HL-60 (cell line): ENCODE measurements at regions not wholly inside any gene's neighbourhood (a gene's known extent, or its start where the extent isn't known, plus 50 kb on each side); places are given as distances from the start of the nearest gene placed in this dataset.

ENCODE experiments used
- DNase-seq, 2 experiments: peaks; one replicate each; pipeline ENCODE4 v3.0.0-alpha.2; 2010 to 2020; ENCODE audit warnings: low read depth in 1 of 2, low spot score in 1 of 2
- H3K27ac ChIP-seq: fragments of 250-450 bp; sonication (Bioruptor Pico); replicated peaks from 2 replicates; pipeline ENCODE4 v1.5.1; 2020; ENCODE audit warnings: mild to moderate bottlenecking, moderate library complexity
- H3K27me3 ChIP-seq: fragments of 250-450 bp; sonication (Bioruptor Pico); 2 replicates; pipeline ENCODE4 v1.5.1; 2021; ENCODE audit warnings: mild to moderate bottlenecking, moderate library complexity; ENCODE audit not compliant: insufficient read depth, poor library complexity, severe bottlenecking
- H3K4me3 ChIP-seq: replicated peaks from 2 replicates; pipeline ENCODE4 v1.5.1; 2011; ENCODE audit warnings: mild to moderate bottlenecking, control low read depth, low read length; ENCODE audit not compliant: insufficient read depth
- GABPA ChIP-seq: IDR thresholded peaks from 2 replicates; pipeline ENCODE4 v1.6.1; 2012; ENCODE audit warnings: low read depth
- POLR2AphosphoS5 ChIP-seq: IDR thresholded peaks from 2 replicates; pipeline ENCODE4 v1.6.1; 2012; ENCODE audit warnings: low read depth
- SPI1 ChIP-seq: IDR thresholded peaks from 2 replicates; pipeline ENCODE4 v1.6.1; 2012; ENCODE audit warnings: low read depth, mild to moderate bottlenecking, borderline replicate concordance
- TF ChIP-seq, protein P1 (sequence below): IDR thresholded peaks from 2 replicates; pipeline ENCODE4 v1.6.1; 2012; ENCODE audit warnings: low read depth; ENCODE audit not compliant: insufficient replicate concordance
- TF ChIP-seq, protein P2 (sequence below): IDR thresholded peaks from one replicate; pipeline ENCODE4 v1.5.1; 2011; ENCODE audit warnings: low read length, control low read depth, inconsistent platforms; ENCODE audit not compliant: insufficient read depth

DNA sequence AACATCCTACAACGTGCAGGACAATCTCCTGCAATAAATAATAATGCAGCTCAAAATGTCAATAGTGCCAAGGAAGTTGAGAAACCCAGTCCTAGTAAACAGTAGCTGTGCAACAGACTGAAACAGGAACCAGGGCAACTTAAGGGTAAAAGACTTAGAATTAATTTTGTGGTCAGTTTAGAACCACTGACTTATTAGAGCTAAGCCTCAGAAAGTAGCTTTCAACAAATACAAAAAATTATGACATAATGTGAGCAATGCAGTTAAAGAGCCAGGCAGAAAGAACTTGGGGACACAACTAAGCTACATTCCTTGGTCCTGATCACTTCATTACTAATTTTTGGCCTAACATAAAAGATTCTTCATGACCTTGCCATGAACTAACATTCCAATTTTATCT is 195.4 kb downstream of the MACC1 start:
- no peak overlapping the region for H3K27ac ChIP-seq
- peak; percentile 3 to 4 for DNase-seq
- no peak overlapping the region for H3K4me3 ChIP-seq
- TF ChIP-seq, protein P1, sequence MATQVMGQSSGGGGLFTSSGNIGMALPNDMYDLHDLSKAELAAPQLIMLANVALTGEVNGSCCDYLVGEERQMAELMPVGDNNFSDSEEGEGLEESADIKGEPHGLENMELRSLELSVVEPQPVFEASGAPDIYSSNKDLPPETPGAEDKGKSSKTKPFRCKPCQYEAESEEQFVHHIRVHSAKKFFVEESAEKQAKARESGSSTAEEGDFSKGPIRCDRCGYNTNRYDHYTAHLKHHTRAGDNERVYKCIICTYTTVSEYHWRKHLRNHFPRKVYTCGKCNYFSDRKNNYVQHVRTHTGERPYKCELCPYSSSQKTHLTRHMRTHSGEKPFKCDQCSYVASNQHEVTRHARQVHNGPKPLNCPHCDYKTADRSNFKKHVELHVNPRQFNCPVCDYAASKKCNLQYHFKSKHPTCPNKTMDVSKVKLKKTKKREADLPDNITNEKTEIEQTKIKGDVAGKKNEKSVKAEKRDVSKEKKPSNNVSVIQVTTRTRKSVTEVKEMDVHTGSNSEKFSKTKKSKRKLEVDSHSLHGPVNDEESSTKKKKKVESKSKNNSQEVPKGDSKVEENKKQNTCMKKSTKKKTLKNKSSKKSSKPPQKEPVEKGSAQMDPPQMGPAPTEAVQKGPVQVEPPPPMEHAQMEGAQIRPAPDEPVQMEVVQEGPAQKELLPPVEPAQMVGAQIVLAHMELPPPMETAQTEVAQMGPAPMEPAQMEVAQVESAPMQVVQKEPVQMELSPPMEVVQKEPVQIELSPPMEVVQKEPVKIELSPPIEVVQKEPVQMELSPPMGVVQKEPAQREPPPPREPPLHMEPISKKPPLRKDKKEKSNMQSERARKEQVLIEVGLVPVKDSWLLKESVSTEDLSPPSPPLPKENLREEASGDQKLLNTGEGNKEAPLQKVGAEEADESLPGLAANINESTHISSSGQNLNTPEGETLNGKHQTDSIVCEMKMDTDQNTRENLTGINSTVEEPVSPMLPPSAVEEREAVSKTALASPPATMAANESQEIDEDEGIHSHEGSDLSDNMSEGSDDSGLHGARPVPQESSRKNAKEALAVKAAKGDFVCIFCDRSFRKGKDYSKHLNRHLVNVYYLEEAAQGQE: no peak
- no peaks in the 10 kb centered on the region for H3K27me3 ChIP-seq

GRCh38 chr7:20021066-20021465 is 196.1 kb downstream of the MACC1 start:
- Histone ChIP-seq H3K4me3 (no peak overlapping the region), H3K27me3 (no peaks in the 10 kb centered on the region), H3K27ac (no peak overlapping the region)
- DNase-seq: no peak
- TF ChIP-seq GABPA: no peak
- TF ChIP-seq POLR2AphosphoS5: no peak

GRCh38 chr7:20019757-20020432 is 197.3 kb downstream of the MACC1 start:
- no peak overlapping the region for H3K4me3 ChIP-seq
- H3K27ac ChIP-seq: no peak overlapping the region
- H3K27me3 ChIP-seq: no peaks in the 10 kb centered on the region
- TF ChIP-seq, protein P1: no peak
- TF ChIP-seq SPI1: no peak
- TF ChIP-seq, protein P2, sequence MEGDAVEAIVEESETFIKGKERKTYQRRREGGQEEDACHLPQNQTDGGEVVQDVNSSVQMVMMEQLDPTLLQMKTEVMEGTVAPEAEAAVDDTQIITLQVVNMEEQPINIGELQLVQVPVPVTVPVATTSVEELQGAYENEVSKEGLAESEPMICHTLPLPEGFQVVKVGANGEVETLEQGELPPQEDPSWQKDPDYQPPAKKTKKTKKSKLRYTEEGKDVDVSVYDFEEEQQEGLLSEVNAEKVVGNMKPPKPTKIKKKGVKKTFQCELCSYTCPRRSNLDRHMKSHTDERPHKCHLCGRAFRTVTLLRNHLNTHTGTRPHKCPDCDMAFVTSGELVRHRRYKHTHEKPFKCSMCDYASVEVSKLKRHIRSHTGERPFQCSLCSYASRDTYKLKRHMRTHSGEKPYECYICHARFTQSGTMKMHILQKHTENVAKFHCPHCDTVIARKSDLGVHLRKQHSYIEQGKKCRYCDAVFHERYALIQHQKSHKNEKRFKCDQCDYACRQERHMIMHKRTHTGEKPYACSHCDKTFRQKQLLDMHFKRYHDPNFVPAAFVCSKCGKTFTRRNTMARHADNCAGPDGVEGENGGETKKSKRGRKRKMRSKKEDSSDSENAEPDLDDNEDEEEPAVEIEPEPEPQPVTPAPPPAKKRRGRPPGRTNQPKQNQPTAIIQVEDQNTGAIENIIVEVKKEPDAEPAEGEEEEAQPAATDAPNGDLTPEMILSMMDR: no peak
- TF ChIP-seq POLR2AphosphoS5: no peak
- no peak for TF ChIP-seq GABPA
- no peak for DNase-seq

DNA sequence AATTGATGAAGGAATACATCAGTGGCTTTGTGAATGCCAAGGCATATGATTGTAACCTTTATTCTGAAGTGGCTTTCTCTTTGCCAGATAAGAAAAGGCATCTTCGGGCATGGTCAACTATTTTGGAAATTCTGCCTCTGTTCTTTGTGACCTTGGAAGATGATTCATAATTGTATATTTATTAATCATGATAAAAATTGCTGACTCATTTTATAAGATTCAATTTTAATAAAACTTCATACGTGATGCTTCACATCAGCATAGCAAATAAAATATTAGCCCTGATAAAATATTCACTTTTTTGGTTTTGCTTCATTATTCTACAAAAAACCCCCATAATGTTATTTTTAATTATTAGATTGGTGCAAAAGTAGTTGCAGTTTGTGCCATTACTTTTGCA is 200.5 kb downstream of the MACC1 start:
- DNase-seq: no peak
- Histone ChIP-seq H3K27me3 (no peaks in the 10 kb centered on the region), H3K27ac (no peak overlapping the region), H3K4me3 (no peak overlapping the region)
- TF ChIP-seq, protein P2: no peak
- TF ChIP-seq, protein P1: no peak
- TF ChIP-seq POLR2AphosphoS5: no peak
- no peak for TF ChIP-seq SPI1
- no peak for TF ChIP-seq GABPA
